HG03103 (cell line): ENCODE measurements at regions not wholly inside any gene's neighbourhood (a gene's known extent, or its start where the extent isn't known, plus 50 kb on each side); places are given as distances from the start of the nearest gene placed in this dataset.

Source experiments
- ATAC-seq: cut with Tn5 transposase; IDR thresholded peaks from one replicate; pipeline ENCODE4 v1.9.1; 2021; ENCODE audit warnings: low read depth; ENCODE audit not compliant: unreplicated experiment

- no peak for ATAC-seq
Observed at GRCh38 chr6:134381959-134382358, 64.0 kb upstream of the SGK1 start.

- ATAC-seq, result no peak
Observed at GRCh38 chr6:134379599-134379998, 61.7 kb upstream of the SGK1 start.

- ATAC-seq, result peak; percentile 91
Observed at GRCh38 chr6:134379076-134379475, 61.2 kb upstream of the SGK1 start.

DNA sequence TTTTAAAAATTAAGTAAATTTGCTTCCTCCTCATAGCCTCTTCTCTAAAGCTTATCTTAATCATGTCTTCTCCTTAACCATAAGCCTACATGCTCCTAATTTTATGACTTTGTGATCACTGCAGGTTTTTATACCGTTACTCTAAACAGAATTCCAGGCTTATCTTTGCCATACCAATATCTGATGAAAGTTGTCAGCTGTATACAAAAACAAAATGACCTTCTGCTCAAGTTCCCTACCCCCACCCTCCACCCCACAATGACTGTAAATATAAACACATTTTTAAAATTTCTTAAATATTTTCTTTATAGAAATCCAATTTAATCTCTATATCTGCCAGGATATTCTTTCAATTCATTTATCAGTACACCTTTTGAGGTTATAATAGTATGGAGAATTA is 60.5 kb upstream of the SGK1 start:
- no peak for ATAC-seq

GRCh38 chr6:134376785-134377184 is 58.9 kb upstream of the SGK1 start:
- no peak for ATAC-seq

- ATAC-seq, result no peak
Observed at GRCh38 chr6:134375220-134375580, 57.3 kb upstream of the SGK1 start.

GRCh38 chr6:134374491-134375219 is 56.7 kb upstream of the SGK1 start:
- ATAC-seq, result no peak

GRCh38 chr6:134373993-134374392 is 56.1 kb upstream of the SGK1 start:
- no peak for ATAC-seq

GRCh38 chr6:134373282-134373922 is 55.5 kb upstream of the SGK1 start:
- ATAC-seq, result peak; percentile 90

GRCh38 chr6:134372603-134373281 is 54.8 kb upstream of the SGK1 start:
- ATAC-seq, result no peak

GRCh38 chr6:134368670-134369069 is 50.8 kb upstream of the SGK1 start:
- ATAC-seq, result no peak
